MCF 10A (cell line): ENCODE measurements at regions not wholly inside any gene's neighbourhood (a gene's known extent, or its start where the extent isn't known, plus 50 kb on each side); places are given as distances from the start of the nearest gene placed in this dataset.

Source experiments
- BruUV-seq: library from RNA; stranded (reverse); fragments of 400-500 nt; replicated peaks from 2 replicates; lab custom pipeline; 2021; lab: Mats Ljungman, UMichigan
- CTCF ChIA-PET: fragments of 300-600 bp; sonication (Branson Sonifier 250); formaldehyde crosslinking; extraction: SDS; loops from one replicate; lab custom pipeline; 2021; ENCODE audit warnings: antibody characterized with exemption, inconsistent platforms; lab: Yijun Ruan, JAX
- POLR2A ChIA-PET: fragments of 300-600, 350-650 bp; sonication (Branson Sonifier 250); formaldehyde crosslinking; extraction: SDS; loops from one replicate; lab custom pipeline; 2020; ENCODE audit warnings: antibody characterized with exemption, inconsistent platforms; lab: Yijun Ruan, JAX
- DNase-seq: peaks from one replicate; pipeline ENCODE4 v3.0.0-alpha.2; 2018; ENCODE audit not compliant: unreplicated experiment
- H3K27ac Mint-ChIP-seq: one replicate; pipeline ENCODE4 v1.8.0; 2022; ENCODE audit warnings: mild to moderate bottlenecking, low read depth, mixed read lengths; ENCODE audit not compliant: unreplicated experiment
- H3K27me3 Mint-ChIP-seq: one replicate; pipeline ENCODE4 v1.8.0; 2022; ENCODE audit warnings: mixed read lengths; ENCODE audit not compliant: insufficient read depth, unreplicated experiment
- H3K36me3 Mint-ChIP-seq: one replicate; pipeline ENCODE4 v1.8.0; 2022; ENCODE audit warnings: mild to moderate bottlenecking, moderate library complexity, mixed read lengths; ENCODE audit not compliant: insufficient read depth, unreplicated experiment
- H3K4me1 Mint-ChIP-seq: one replicate; pipeline ENCODE4 v1.8.0; 2022; ENCODE audit warnings: mixed read lengths; ENCODE audit not compliant: insufficient read depth, unreplicated experiment
- H3K4me3 Mint-ChIP-seq: one replicate; pipeline ENCODE4 v1.8.0; 2022; ENCODE audit warnings: mild to moderate bottlenecking, moderate library complexity, mixed read lengths; ENCODE audit not compliant: unreplicated experiment
- H3K9me3 Mint-ChIP-seq: one replicate; pipeline ENCODE4 v1.8.0; 2022; ENCODE audit warnings: mixed read lengths; ENCODE audit not compliant: unreplicated experiment
- intact Hi-C: fragments of 100-400 bp; cut with micrococcal nuclease; formaldehyde crosslinking; loops from 2 replicates; pipeline ENCODE4 v1.14.1; 2022
- TF ChIP-seq, protein P1 (sequence below): fragments of 200-600 bp; IDR thresholded peaks from one replicate; pipeline ENCODE4 v1.8.0; 2022; ENCODE audit warnings: antibody characterized with exemption, mild to moderate bottlenecking; ENCODE audit not compliant: unreplicated experiment

DNA sequence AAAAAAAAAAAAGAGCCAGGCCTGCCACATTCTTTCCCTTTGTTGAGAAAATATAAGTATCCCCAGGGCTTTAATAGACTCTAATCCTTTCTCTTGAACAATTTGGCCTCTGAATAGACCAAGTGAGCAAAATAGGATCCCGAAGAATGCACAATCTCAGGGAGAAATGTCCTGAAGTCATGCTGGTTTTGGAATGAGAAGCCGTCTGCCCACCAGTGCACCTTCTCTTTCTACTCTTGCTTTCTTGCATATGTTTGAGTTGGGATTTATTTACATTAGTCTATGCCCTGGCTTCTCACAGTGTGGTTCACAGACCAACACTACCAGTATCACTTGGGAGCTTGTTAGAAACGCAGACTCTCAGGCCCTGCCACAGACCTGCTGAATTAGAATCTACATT is 153.0 kb downstream of the ZNF621 start:
- ChIA-PET CTCF (no interaction called here), POLR2A (no interaction called here)
- Mint-ChIP-seq H3K4me1 (peaks cover 9% of the 10 kb centered on the region), H3K27ac (no peak overlapping the region), H3K27me3 (no peaks in the 10 kb centered on the region), H3K9me3 (peaks cover 18% of the 10 kb centered on the region), H3K4me3 (no peak overlapping the region), H3K36me3 (no peaks in the 10 kb centered on the region)
- TF ChIP-seq, protein P1, sequence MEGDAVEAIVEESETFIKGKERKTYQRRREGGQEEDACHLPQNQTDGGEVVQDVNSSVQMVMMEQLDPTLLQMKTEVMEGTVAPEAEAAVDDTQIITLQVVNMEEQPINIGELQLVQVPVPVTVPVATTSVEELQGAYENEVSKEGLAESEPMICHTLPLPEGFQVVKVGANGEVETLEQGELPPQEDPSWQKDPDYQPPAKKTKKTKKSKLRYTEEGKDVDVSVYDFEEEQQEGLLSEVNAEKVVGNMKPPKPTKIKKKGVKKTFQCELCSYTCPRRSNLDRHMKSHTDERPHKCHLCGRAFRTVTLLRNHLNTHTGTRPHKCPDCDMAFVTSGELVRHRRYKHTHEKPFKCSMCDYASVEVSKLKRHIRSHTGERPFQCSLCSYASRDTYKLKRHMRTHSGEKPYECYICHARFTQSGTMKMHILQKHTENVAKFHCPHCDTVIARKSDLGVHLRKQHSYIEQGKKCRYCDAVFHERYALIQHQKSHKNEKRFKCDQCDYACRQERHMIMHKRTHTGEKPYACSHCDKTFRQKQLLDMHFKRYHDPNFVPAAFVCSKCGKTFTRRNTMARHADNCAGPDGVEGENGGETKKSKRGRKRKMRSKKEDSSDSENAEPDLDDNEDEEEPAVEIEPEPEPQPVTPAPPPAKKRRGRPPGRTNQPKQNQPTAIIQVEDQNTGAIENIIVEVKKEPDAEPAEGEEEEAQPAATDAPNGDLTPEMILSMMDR = no peak
- no peak for DNase-seq
- intact Hi-C loops = no loop called here
- BruUV-seq = no TSS peak

DNA sequence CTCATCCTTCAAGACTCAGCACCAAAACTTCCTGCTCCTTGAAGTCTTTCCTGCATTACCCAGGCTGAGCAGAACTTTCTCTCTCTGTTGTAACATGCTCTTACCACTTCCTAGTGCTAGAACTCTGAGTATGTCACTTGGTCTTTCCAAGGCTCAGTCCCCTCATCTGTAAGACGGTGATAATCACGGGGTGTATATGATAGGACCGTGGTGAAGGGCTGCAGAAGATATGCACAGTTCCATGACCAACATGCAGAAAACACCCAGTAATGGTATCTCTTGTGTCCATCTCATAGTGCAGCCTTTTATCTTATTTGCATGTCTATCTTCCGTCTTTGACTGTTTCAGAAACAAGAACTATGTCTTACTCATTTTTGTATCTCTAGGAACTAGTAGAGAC is 154.5 kb downstream of the ZNF621 start:
- no peak for DNase-seq
- no peak overlapping the region for H3K4me3 Mint-ChIP-seq
- TF ChIP-seq, protein P1 = no peak
- no peaks in the 10 kb centered on the region for H3K27me3 Mint-ChIP-seq
- H3K27ac Mint-ChIP-seq = no peak overlapping the region
- intact Hi-C loops = no loop called here
- no TSS peak for BruUV-seq
- ChIA-PET CTCF (no interaction called here), POLR2A (interaction anchor here (1.1 kb wide), 1 partner anchor 520 kb away, joined by 4 read pairs; the partner anchor contains the start of gene CTNNB1)
- no peaks in the 10 kb centered on the region for H3K36me3 Mint-ChIP-seq
- H3K9me3 Mint-ChIP-seq = peaks cover 11% of the 10 kb centered on the region
- peaks cover 9% of the 10 kb centered on the region for H3K4me1 Mint-ChIP-seq

DNA sequence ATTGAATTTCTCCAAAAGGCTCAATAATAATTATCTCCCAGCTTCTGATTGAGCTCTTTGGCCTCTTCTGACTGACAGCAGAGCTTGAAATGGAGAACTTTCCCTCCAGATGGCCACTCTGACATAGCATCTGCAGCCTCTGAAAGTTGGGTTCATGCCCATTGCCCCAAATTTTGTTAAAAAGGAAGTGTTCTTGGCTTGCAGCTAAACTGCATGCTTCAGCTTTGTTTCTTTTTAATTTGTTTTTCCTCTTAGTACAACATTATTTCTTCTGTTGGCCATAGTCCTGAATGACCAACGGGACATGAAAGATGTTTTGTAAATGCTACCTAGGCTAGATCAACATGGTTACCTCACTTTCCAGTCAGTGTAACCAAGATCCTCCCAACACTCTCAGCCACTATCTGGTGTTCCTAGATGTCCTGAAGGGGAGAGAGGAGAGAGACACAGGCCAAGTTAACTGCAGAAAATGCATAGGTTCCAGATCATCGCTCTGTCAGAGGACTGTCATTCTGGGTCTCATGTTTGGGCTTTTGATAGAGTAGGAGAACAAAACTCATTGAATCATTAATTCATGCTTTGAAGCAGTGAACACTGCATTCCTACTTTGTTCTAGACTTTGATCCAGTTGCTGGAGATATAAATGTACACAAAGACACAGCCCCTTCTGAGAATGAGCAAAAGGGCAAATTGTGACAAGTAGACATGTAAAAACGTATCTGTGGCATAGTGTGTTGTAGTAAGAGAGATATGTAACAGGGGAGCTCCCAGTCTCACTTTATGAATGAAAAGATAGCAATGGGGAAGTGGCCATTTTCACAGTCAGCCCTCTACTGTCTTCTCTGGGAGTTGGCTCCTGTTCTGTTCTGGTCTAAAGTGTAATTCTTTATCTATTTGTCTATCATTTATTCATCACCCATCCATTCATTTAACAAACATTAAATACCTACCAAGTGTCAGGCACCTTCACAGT is 156.2 kb downstream of the ZNF621 start:
- Mint-ChIP-seq H3K9me3 (no peaks in the 10 kb centered on the region), H3K27ac (peak overlapping the region; percentile 50), H3K4me3 (no peak overlapping the region), H3K36me3 (no peaks in the 10 kb centered on the region), H3K27me3 (no peaks in the 10 kb centered on the region), H3K4me1 (peaks cover 9% of the 10 kb centered on the region)
- CTCF ChIA-PET = interaction anchor here (0.5 kb wide), 1 partner anchor 1219 kb away, joined by 3 read pairs; no protein-coding TSS in a partner anchor
- POLR2A ChIA-PET = interaction anchor here (0.6 to 1.7 kb wide), 4 partner anchors 10 to 35 kb away, joined by 3 to 4 read pairs (median 3); no protein-coding TSS in a partner anchor
- BruUV-seq = no TSS peak
- DNase-seq = no peak
- TF ChIP-seq, protein P1 = no peak
- intact Hi-C loops = no loop called here

DNA sequence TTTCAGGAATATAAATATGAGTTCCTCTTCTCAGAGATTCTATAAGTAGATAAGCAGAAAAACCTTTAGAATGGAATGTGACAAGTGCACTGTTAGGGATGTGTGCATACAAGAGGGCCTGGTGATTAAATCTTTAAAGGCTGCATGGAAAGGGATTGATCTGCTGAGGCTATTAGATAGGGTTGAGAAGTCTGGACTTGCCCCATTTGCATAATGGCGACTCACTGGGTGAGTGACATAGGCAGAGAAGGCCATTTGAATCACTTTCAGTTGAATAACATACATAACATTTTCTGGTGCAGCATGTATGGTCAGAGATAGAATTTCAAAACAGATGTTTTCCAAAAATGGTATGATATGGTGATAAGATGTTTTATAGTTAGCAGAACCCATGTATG is 156.9 kb downstream of the ZNF621 start:
- Mint-ChIP-seq H3K27ac (peak overlapping the region; percentile 50), H3K4me1 (peaks cover 9% of the 10 kb centered on the region)
- no peak for DNase-seq

More for the DNA sequence above, 156.9 kb downstream of the ZNF621 start:
- ChIA-PET POLR2A (no interaction called here), CTCF (no interaction called here)
- TF ChIP-seq, protein P1 = no peak
- Mint-ChIP-seq H3K27me3 (no peaks in the 10 kb centered on the region), H3K4me3 (no peak overlapping the region), H3K36me3 (no peaks in the 10 kb centered on the region), H3K9me3 (no peaks in the 10 kb centered on the region)
- BruUV-seq = no TSS peak
- intact Hi-C loops = no loop called here
